ENCODE measurements at regions not wholly inside any gene's neighbourhood (a gene's known extent, or its start where the extent isn't known, plus 50 kb on each side); places are given as distances from the start of the nearest gene placed in this dataset.

DNA sequence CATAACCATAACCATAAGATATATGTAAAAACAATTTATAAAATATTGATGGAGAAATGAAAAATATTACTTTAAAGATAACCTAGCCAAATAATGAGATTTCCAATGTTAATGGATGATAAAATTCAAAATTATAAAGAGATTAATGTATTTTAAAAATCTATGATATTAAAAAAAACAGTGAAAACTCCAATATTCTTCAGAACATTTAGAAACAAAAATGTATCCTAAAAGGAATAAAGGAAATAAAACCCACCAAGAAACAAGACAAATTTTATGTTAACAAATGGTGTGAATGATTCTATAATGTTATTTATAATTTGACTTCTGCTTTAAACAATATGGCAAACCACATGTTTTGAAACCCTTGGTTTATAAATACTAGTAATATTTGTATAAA is 1587.8 kb downstream of the PCDH9 start:
- H4K20me1 ChIP-seq: no peaks in the 10 kb centered on the region
- no peak overlapping the region for H3K9ac ChIP-seq
- no peak for TF ChIP-seq Cebpa-rat (IDR thresholded peaks at IDR 0.05)
- H3K4me2 ChIP-seq: no peak overlapping the region
- H3K9me3 ChIP-seq: no peaks in the 10 kb centered on the region
- H3K4me1 ChIP-seq: no peaks in the 10 kb centered on the region
- H3K36me3 ChIP-seq: no peaks in the 10 kb centered on the region
- H3K27ac ChIP-seq: no peak overlapping the region
- H3K27me3 ChIP-seq: no peaks in the 10 kb centered on the region
- no peak overlapping the region for H3K4me3 ChIP-seq

DNA sequence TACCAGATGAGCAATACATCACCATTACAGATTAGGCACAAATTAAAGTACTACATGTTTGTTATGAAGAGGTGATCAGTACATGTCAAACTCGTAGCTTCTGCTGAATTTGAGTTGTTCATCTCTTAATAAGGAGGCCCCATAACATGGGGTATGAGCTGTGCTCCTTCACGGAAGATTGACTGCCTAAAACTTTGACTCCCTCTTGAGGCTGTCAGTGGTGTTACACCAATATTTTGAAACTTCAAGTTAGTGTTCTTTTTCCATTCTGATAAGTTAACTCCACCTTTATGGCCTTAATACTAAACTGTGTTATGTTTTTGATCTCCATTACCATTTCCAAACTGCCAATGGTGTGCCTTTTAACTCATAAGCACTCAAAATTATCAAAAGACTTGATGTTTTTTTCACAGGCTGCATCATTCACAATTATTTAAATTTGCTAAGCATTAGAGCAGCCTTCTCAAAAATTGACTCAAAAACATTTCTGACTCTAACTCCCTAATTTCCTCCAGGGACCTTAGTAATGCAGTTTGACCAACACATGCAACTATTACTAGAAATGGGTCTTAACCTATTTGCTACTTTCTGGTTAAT is 1591.5 kb downstream of the PCDH9 start:
- Histone ChIP-seq H3K4me3 (no peak overlapping the region), H3K36me3 (no peaks in the 10 kb centered on the region), H3K9ac (no peak overlapping the region), H3K4me2 (no peak overlapping the region), H3K4me1 (no peaks in the 10 kb centered on the region), H3K27me3 (no peaks in the 10 kb centered on the region), H3K27ac (no peak overlapping the region), H3K9me3 (no peaks in the 10 kb centered on the region), H4K20me1 (no peaks in the 10 kb centered on the region)
- no peak for TF ChIP-seq Cebpa-rat (IDR thresholded peaks at IDR 0.05)

DNA sequence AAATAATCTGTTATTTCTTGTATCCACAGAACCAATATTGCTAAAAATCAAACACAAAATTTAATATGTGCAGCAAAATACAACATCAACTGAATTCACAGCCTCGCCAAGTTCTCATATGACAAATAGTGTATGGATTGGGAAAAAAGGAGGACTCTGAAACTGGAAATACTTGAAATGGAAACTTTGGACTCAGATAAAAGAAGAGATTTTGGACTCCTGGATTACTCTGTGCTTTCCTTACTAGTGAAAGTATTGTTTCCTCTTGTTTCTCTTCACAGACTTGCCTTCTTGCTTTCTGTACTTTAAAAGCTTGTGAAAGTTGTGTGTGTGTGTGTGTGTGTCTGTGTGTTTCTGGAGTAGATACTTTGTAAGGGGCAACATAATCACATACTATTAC is 1596.3 kb downstream of the PCDH9 start:
- H3K9me3 ChIP-seq: no peaks in the 10 kb centered on the region
- H3K27me3 ChIP-seq: no peaks in the 10 kb centered on the region
- no peak overlapping the region for H3K4me2 ChIP-seq
- H3K9ac ChIP-seq: no peak overlapping the region
- no peaks in the 10 kb centered on the region for H3K4me1 ChIP-seq
- H3K4me3 ChIP-seq: no peak overlapping the region
- no peak overlapping the region for H3K27ac ChIP-seq
- TF ChIP-seq Cebpa-rat (IDR thresholded peaks at IDR 0.05): no peak
- H3K36me3 ChIP-seq: no peaks in the 10 kb centered on the region
- no peaks in the 10 kb centered on the region for H4K20me1 ChIP-seq

DNA sequence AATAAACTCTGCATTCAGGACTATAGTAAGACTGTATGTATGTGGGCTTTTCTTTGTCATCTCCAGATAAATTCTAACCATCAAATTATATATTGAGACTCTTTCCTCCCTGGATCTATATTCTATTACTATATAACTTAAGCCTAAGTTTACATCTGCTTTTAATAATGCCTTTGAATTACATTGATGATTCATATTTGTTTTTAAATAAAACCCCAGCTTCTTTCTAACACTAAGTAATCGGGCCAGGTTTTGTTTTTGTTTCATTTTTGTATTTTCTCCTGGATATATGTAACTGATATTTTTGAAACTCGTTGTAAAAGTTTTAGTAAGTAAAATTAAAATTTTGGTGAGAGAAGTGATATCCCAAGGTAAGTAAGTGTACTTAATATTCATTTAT is 1599.1 kb downstream of the PCDH9 start:
- Histone ChIP-seq H3K4me1 (no peaks in the 10 kb centered on the region), H3K27ac (no peak overlapping the region), H3K27me3 (no peaks in the 10 kb centered on the region), H3K9ac (no peak overlapping the region), H3K4me2 (no peak overlapping the region), H3K9me3 (no peaks in the 10 kb centered on the region), H3K36me3 (no peaks in the 10 kb centered on the region), H3K4me3 (no peak overlapping the region), H4K20me1 (no peaks in the 10 kb centered on the region)
- no peak for TF ChIP-seq Cebpa-rat (IDR thresholded peaks at IDR 0.05)

DNA sequence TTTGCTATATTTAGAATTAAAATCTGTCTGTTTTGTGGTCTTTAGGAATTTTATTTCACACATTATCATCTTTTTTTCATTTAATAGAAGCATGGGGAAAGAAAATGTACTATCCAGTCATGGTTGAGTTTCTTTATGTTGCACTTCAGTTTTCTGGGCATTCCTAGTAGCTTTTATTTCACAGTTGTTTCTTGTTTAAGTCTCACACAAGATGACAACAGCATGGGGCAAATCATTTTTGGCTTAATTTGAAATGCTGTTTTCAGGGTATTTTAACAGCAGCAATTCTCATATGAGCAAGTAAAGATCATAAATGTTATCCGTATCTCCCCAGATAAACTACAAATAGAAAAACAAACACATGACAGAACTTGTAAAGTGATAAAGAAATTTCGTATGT is 1600.2 kb downstream of the PCDH9 start:
- Histone ChIP-seq H3K9me3 (no peaks in the 10 kb centered on the region), H3K4me2 (no peak overlapping the region), H3K9ac (no peak overlapping the region), H3K4me3 (no peak overlapping the region), H4K20me1 (no peaks in the 10 kb centered on the region), H3K4me1 (no peaks in the 10 kb centered on the region), H3K27me3 (no peaks in the 10 kb centered on the region), H3K36me3 (no peaks in the 10 kb centered on the region), H3K27ac (no peak overlapping the region)
- TF ChIP-seq Cebpa-rat (IDR thresholded peaks at IDR 0.05): no peak

DNA sequence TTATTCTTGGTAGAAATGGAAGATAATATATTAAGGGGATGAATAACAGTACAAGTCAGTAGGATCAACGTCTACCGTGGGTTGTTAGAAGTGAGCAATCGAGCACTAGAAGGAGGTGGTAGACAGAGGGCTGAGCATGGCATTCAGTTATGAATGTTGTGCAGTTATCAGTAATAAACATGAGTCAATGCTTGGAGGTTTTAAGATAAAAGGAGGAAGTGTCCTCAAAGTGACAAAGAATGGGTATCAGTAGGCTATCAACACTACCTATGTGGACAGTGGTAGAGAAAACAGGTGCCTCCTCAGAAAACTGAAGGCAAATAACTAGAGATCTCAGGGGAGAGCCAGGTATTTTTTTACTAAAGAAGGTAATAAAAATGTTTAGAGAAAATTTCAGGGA is 1607.0 kb downstream of the PCDH9 start:
- no peaks in the 10 kb centered on the region for H3K9me3 ChIP-seq
- H4K20me1 ChIP-seq: no peaks in the 10 kb centered on the region
- H3K4me3 ChIP-seq: no peak overlapping the region
- H3K9ac ChIP-seq: no peak overlapping the region
- H3K4me1 ChIP-seq: no peaks in the 10 kb centered on the region
- H3K36me3 ChIP-seq: no peaks in the 10 kb centered on the region
- no peak overlapping the region for H3K27ac ChIP-seq
- no peak for TF ChIP-seq Cebpa-rat (IDR thresholded peaks at IDR 0.05)
- H3K4me2 ChIP-seq: no peak overlapping the region
- H3K27me3 ChIP-seq: no peaks in the 10 kb centered on the region

DNA sequence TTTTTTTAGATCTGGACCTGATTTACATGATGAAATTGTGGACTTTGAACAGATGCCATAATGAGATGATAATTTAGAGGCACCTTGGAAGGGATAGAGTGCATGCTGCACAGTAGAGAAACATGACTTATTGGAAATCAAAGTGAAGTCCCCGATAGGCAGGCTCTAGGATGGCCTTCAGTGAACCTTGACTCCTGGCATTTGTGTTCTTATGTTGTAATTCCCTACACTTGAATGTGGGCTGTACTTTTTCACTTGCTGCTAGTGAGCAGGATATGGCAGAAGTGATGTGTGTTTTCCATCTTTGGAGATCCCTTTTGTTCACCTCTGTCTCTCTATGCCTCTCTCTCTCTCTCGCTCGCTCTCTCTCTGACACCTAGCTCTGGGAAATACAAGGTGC is 1614.6 kb downstream of the PCDH9 start:
- Histone ChIP-seq H3K9me3 (no peaks in the 10 kb centered on the region), H3K27ac (no peak overlapping the region), H4K20me1 (no peaks in the 10 kb centered on the region), H3K4me1 (no peaks in the 10 kb centered on the region), H3K4me2 (no peak overlapping the region), H3K4me3 (no peak overlapping the region), H3K27me3 (no peaks in the 10 kb centered on the region), H3K9ac (no peak overlapping the region), H3K36me3 (no peaks in the 10 kb centered on the region)
- no peak for TF ChIP-seq Cebpa-rat (IDR thresholded peaks at IDR 0.05)

DNA sequence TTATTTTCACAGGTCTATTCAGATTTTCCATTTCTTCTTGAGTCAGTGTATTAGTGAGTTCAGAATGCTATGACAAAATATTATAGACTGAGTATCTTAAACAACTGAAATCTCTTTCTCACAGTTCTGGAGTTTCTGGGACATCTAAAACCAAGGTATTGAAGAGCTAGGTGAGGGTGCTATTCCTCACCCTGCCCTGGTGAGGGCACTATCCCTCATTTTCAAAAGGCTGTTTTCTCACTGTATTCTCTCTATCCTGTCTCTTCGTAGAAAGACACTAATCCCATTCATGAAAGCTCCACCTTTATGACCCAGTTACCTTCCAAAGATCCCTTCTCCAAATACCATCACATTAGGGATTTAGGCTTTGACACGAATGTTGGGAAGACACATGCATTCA is 1617.1 kb downstream of the PCDH9 start:
- Histone ChIP-seq H3K4me2 (no peak overlapping the region), H3K4me1 (no peaks in the 10 kb centered on the region), H3K27me3 (no peaks in the 10 kb centered on the region), H3K9ac (no peak overlapping the region), H3K36me3 (no peaks in the 10 kb centered on the region), H3K27ac (no peak overlapping the region), H3K9me3 (no peaks in the 10 kb centered on the region), H4K20me1 (no peaks in the 10 kb centered on the region), H3K4me3 (no peak overlapping the region)
- TF ChIP-seq Cebpa-rat (IDR thresholded peaks at IDR 0.05): no peak

DNA sequence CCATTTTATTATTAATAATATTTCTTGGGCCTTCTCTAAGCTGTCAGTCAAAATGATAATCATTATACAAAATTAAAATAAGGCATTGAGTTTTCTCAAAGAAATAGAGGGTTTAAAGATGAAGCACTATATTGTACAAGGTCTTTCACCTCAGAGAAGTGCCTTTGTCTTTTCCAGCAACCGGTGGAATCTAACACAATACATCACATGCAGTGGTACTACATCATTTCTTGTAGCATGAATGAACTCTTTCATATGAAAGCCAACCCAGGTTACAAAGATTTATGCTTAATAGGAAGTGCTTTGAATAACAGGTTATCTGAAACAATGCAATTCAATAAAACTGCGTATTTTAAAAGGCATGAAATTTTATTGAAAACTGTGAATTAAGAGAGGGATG is 1620.8 kb downstream of the PCDH9 start:
- Histone ChIP-seq H3K4me2 (no peak overlapping the region), H4K20me1 (no peaks in the 10 kb centered on the region), H3K4me1 (no peaks in the 10 kb centered on the region), H3K9me3 (no peaks in the 10 kb centered on the region), H3K27me3 (no peaks in the 10 kb centered on the region), H3K4me3 (no peak overlapping the region), H3K9ac (no peak overlapping the region), H3K27ac (no peak overlapping the region), H3K36me3 (no peaks in the 10 kb centered on the region)
- no peak for TF ChIP-seq Cebpa-rat (IDR thresholded peaks at IDR 0.05)

DNA sequence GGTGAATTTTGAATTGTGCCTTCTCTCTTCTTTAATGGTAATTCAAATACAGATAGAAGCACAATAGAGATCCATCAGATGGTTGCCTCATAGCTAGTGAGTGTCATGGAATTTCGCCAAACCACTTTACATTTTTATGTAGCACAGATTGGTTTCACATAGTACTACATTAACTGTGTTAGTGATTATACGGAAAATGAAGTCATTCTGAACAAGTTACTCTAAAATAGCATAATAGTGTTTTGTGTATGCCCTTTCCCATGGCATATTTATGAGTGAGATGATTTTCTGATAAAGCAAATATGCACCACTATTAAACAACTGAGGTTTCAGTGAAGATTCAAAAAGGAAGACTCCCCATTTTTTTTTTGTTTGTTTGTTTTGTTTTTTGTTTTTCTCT is 1623.5 kb downstream of the PCDH9 start:
- H3K27ac ChIP-seq: no peak overlapping the region
- H3K27me3 ChIP-seq: no peaks in the 10 kb centered on the region
- no peaks in the 10 kb centered on the region for H3K9me3 ChIP-seq

DNA sequence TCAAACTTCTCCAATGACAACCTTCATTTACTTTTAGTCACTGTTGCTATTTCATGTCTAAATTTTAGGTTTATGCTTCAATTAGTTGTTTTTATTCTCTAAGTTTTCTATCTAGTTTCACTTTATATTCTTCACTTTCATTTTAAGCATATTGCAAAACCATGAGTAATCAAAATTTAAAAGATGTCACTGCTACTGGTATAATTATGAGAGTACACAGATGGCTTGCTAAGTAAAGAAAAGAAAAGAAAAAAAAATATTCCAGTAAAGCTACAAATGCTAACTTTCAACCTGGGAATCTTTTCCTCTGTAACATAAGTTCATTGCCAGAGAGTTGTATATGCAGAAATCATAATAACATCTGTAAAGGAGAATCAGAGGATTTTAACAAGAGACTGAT is 1624.7 kb downstream of the PCDH9 start:
- Histone ChIP-seq H3K27ac (no peak overlapping the region), H3K4me1 (no peaks in the 10 kb centered on the region), H3K4me3 (no peak overlapping the region), H3K4me2 (no peak overlapping the region), H3K9me3 (no peaks in the 10 kb centered on the region), H3K27me3 (no peaks in the 10 kb centered on the region), H4K20me1 (no peaks in the 10 kb centered on the region), H3K36me3 (no peaks in the 10 kb centered on the region), H3K9ac (no peak overlapping the region)
- TF ChIP-seq Cebpa-rat (IDR thresholded peaks at IDR 0.05): no peak

More for the DNA sequence above, 1623.5 kb downstream of the PCDH9 start:
- Histone ChIP-seq H3K4me2 (no peak overlapping the region), H3K9ac (no peak overlapping the region), H3K36me3 (no peaks in the 10 kb centered on the region), H4K20me1 (no peaks in the 10 kb centered on the region), H3K4me3 (no peak overlapping the region), H3K4me1 (no peaks in the 10 kb centered on the region)
- TF ChIP-seq Cebpa-rat (IDR thresholded peaks at IDR 0.05): no peak

Data from BLaER1 (cell line).